ENCODE measurements at regions not wholly inside any gene's neighbourhood (a gene's known extent, or its start where the extent isn't known, plus 50 kb on each side); places are given as distances from the start of the nearest gene placed in this dataset.

- H2AFZ ChIP-seq (ENCODE audit: low read depth, low read length) = no peak overlapping the region
- H3K9me2 ChIP-seq (ENCODE audit: insufficient read depth, low read length) = no peaks in the 10 kb centered on the region
- no peak overlapping the region for H3K4me3 ChIP-seq (ENCODE audit: low read length)
- no peaks in the 10 kb centered on the region for H3K9me3 ChIP-seq (ENCODE audit: low read length)
- no peak overlapping the region for H3K9ac ChIP-seq (ENCODE audit: low read length)
- no peaks in the 10 kb centered on the region for H3K27me3 ChIP-seq (ENCODE audit: insufficient read depth, low read depth, low read length)
- H3F3A ChIP-seq (ENCODE audit: insufficient read depth, low read length, poor library complexity, severe bottlenecking) = no peaks in the 10 kb centered on the region
- no peaks in the 10 kb centered on the region for H3K79me2 ChIP-seq (replicated peaks; ENCODE audit: insufficient read depth, low read length)
- no peaks in the 10 kb centered on the region for H3K36me3 ChIP-seq (ENCODE audit: insufficient read depth, low read length)
- H3K4me2 ChIP-seq (ENCODE audit: low read length) = no peak overlapping the region
- no peak overlapping the region for H3K27ac ChIP-seq (ENCODE audit: low read length)
- no peaks in the 10 kb centered on the region for H4K20me1 ChIP-seq (ENCODE audit: insufficient read depth)
- TF ChIP-seq EZH2 (IDR thresholded peaks at IDR 0.05; ENCODE audit: borderline replicate concordance, insufficient read depth, low read length, poor library complexity, severe bottlenecking) (no peak), CTCF (IDR thresholded peaks at IDR 0.05; ENCODE audit: poor library complexity, severe bottlenecking) (no peak), MXI1 (conservative IDR thresholded peaks at IDR 0.05; ENCODE audit: poor library complexity, severe bottlenecking) (no peak)
These were observed 127.6 kb upstream of the CYLC2 start for GRCh38 chr9:102867488-102867887.

- no peaks in the 10 kb centered on the region for H3F3A ChIP-seq (ENCODE audit: insufficient read depth, low read length, poor library complexity, severe bottlenecking)
- H2AFZ ChIP-seq (ENCODE audit: low read depth, low read length) = no peak overlapping the region
- H3K27ac ChIP-seq (ENCODE audit: low read length) = no peak overlapping the region
- H3K4me2 ChIP-seq (ENCODE audit: low read length) = no peak overlapping the region
- no peaks in the 10 kb centered on the region for H4K20me1 ChIP-seq (ENCODE audit: insufficient read depth)
- H3K9me3 ChIP-seq (ENCODE audit: low read length) = no peaks in the 10 kb centered on the region
- no peaks in the 10 kb centered on the region for H3K36me3 ChIP-seq (ENCODE audit: insufficient read depth, low read length)
- H3K79me2 ChIP-seq (replicated peaks; ENCODE audit: insufficient read depth, low read length) = no peaks in the 10 kb centered on the region
- H3K27me3 ChIP-seq (ENCODE audit: insufficient read depth, low read depth, low read length) = no peaks in the 10 kb centered on the region
- no peak overlapping the region for H3K4me3 ChIP-seq (ENCODE audit: low read length)
- no peaks in the 10 kb centered on the region for H3K9me2 ChIP-seq (ENCODE audit: insufficient read depth, low read length)
- H3K9ac ChIP-seq (ENCODE audit: low read length) = no peak overlapping the region
- TF ChIP-seq EP300 (conservative IDR thresholded peaks at IDR 0.05; ENCODE audit: poor library complexity, severe bottlenecking) (no peak), REST (IDR thresholded peaks at IDR 0.05; ENCODE audit: borderline replicate concordance) (no peak), EZH2 (IDR thresholded peaks at IDR 0.05; ENCODE audit: borderline replicate concordance, insufficient read depth, low read length, poor library complexity, severe bottlenecking) (no peak), SMC3 (conservative IDR thresholded peaks at IDR 0.05; ENCODE audit: poor library complexity) (no peak), CTCF (IDR thresholded peaks at IDR 0.05; ENCODE audit: poor library complexity, severe bottlenecking) (no peak), TAF1 (IDR thresholded peaks at IDR 0.05; ENCODE audit: low read depth) (no peak), MXI1 (conservative IDR thresholded peaks at IDR 0.05; ENCODE audit: poor library complexity, severe bottlenecking) (no peak), RAD21 (conservative IDR thresholded peaks at IDR 0.05) (no peak), POLR2AphosphoS5 (IDR thresholded peaks at IDR 0.05) (no peak)
These were observed 132.7 kb upstream of the CYLC2 start for GRCh38 chr9:102862478-102862877.

All from neural cell (in vitro differentiated cells).